Natural killer cell (primary cell): ENCODE measurements at regions not wholly inside any gene's neighbourhood (a gene's known extent, or its start where the extent isn't known, plus 50 kb on each side); places are given as distances from the start of the nearest gene placed in this dataset.

Experiments used
- ATAC-seq, 3 donors: fragments of 150-1000 bp in 2 of 3; fragments of 200-7000 bp in 1 of 3; cut with Tn5 transposase; 1 replicate in 1 of 3; 2 replicates in 2 of 3; pipeline ENCODE4 v1.10.0; 2021; ENCODE audit warnings: mild to moderate bottlenecking in 2 of 3, moderate library complexity in 2 of 3
- DNase-seq, 2 donors: peaks; one replicate each; pipeline versions ENCODE4 v3.0.0 to v3.0.0-alpha.2; 2013 to 2021; ENCODE audit warnings: mixed read lengths in 1 of 2
- H3K27ac ChIP-seq: one replicate; pipeline ENCODE4 v1.5.1; 2013; ENCODE audit warnings: mild to moderate bottlenecking, low read length
- H3K27me3 ChIP-seq: one replicate; pipeline ENCODE4 v1.6.1; 2013; ENCODE audit warnings: low read length; ENCODE audit not compliant: control insufficient read depth, insufficient read depth
- H3K36me3 ChIP-seq: one replicate; pipeline ENCODE4 v1.6.1; 2013; ENCODE audit warnings: low read length; ENCODE audit not compliant: control insufficient read depth, insufficient read depth
- H3K4me1 ChIP-seq: one replicate; pipeline ENCODE4 v1.6.1; 2013; ENCODE audit warnings: low read length; ENCODE audit not compliant: control insufficient read depth, insufficient read depth
- H3K4me3 ChIP-seq: one replicate; pipeline ENCODE4 v1.5.1; 2013; ENCODE audit warnings: low read length
- H3K9me3 ChIP-seq: one replicate; pipeline ENCODE4 v1.6.1; 2013; ENCODE audit warnings: low read length; ENCODE audit not compliant: control insufficient read depth, insufficient read depth
- H3K27ac Mint-ChIP-seq, 2 donors: one replicate each; pipeline ENCODE4 v1.8.0; 2022; ENCODE audit warnings: mild to moderate bottlenecking in 2 of 2, mixed read lengths in 2 of 2, moderate library complexity in 1 of 2
- H3K27me3 Mint-ChIP-seq, 2 donors: one replicate each; pipeline ENCODE4 v1.8.0; 2022; ENCODE audit warnings: low read depth in 2 of 2, mixed read lengths in 2 of 2
- H3K36me3 Mint-ChIP-seq: one replicate; pipeline ENCODE4 v1.8.0; 2022; ENCODE audit warnings: mixed read lengths
- H3K4me1 Mint-ChIP-seq, 2 donors: one replicate each; pipeline ENCODE4 v1.8.0; 2022; ENCODE audit warnings: mixed read lengths in 2 of 2
- H3K4me3 Mint-ChIP-seq: one replicate; pipeline ENCODE4 v1.8.0; 2022; ENCODE audit warnings: mild to moderate bottlenecking, moderate library complexity, mixed read lengths
- H3K9me3 Mint-ChIP-seq, 2 donors: one replicate each; pipeline ENCODE4 v1.8.0; 2022; ENCODE audit warnings: mixed read lengths in 2 of 2
- WGBS: methylation state at CpG from one replicate; pipeline ENCODE4 v1.1.7; 2013; ENCODE audit warnings: missing lambda C conversion rate; ENCODE audit not compliant: insufficient coverage; 5-methylcytosine and 5-hydroxymethylcytosine counted together
- intact Hi-C: fragments of 100-400 bp; cut with micrococcal nuclease; formaldehyde crosslinking; loops from one replicate; pipeline ENCODE4 v1.14.2; 2022
- TF ChIP-seq, protein P1 (sequence below): fragments of 200-600 bp; IDR thresholded peaks from one replicate; pipeline ENCODE4 v1.8.0; 2022; ENCODE audit warnings: antibody characterized with exemption

GRCh38 chr3:80010021-80010571 lies 242.3 kb upstream of the ROBO1 start:
- H3K27ac ChIP-seq, result no peak overlapping the region
- peaks cover 11 to 16% of the 10 kb centered on the region in 2 donors for H3K9me3 Mint-ChIP-seq
- WGBS, result 86% methylated on average over 1 of the region's 2 CpGs

DNA sequence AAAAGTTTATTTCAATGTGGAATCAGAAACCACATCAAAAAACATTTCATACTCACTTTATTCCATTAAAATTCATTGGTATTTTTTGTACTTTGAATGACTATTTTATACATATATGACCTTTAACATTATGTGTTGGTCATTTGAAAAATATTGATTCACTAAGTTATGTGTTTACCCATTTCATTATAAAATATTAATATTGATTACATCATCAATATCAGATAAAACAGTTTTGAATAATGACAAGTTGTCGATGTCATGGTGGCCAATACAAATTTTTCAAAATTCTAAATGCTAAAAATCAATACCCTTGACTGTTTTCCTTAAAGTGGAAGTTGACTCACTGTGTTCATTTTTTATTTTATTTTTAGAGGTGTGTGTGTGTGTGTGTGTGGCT lies 239.7 kb upstream of the ROBO1 start:
- WGBS, result no CpG with 5 or more reads among the region's 1 CpG
- no peak for ATAC-seq
- no peak overlapping the region for H3K27ac ChIP-seq

More at GRCh38 chr3:80010021-80010571, 242.3 kb upstream of the ROBO1 start:
- TF ChIP-seq, protein P1, sequence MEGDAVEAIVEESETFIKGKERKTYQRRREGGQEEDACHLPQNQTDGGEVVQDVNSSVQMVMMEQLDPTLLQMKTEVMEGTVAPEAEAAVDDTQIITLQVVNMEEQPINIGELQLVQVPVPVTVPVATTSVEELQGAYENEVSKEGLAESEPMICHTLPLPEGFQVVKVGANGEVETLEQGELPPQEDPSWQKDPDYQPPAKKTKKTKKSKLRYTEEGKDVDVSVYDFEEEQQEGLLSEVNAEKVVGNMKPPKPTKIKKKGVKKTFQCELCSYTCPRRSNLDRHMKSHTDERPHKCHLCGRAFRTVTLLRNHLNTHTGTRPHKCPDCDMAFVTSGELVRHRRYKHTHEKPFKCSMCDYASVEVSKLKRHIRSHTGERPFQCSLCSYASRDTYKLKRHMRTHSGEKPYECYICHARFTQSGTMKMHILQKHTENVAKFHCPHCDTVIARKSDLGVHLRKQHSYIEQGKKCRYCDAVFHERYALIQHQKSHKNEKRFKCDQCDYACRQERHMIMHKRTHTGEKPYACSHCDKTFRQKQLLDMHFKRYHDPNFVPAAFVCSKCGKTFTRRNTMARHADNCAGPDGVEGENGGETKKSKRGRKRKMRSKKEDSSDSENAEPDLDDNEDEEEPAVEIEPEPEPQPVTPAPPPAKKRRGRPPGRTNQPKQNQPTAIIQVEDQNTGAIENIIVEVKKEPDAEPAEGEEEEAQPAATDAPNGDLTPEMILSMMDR, result no peak
- no peaks in the 10 kb centered on the region for H3K4me1 ChIP-seq
- Mint-ChIP-seq H3K4me1 (no peaks in the 10 kb centered on the region), H3K27ac (no peak overlapping the region), H3K27me3 (no peaks in the 10 kb centered on the region), H3K36me3 (no peaks in the 10 kb centered on the region), H3K4me3 (no peak overlapping the region)
- no peak for ATAC-seq
- no peak overlapping the region for H3K4me3 ChIP-seq
- peaks cover 6% of the 10 kb centered on the region for H3K9me3 ChIP-seq
- intact Hi-C loops, result no loop called here
- H3K36me3 ChIP-seq, result no peaks in the 10 kb centered on the region
- no peak for DNase-seq
- no peaks in the 10 kb centered on the region for H3K27me3 ChIP-seq

GRCh38 chr3:80006315-80006714 lies 238.5 kb upstream of the ROBO1 start:
- no peaks in the 10 kb centered on the region for H3K27me3 Mint-ChIP-seq
- Histone ChIP-seq H3K36me3 (no peaks in the 10 kb centered on the region), H3K9me3 (peaks cover 9% of the 10 kb centered on the region), H3K27me3 (no peaks in the 10 kb centered on the region), H3K27ac (no peak overlapping the region), H3K4me1 (no peaks in the 10 kb centered on the region), H3K4me3 (no peak overlapping the region)
- H3K9me3 Mint-ChIP-seq, result peaks cover 10 to 12% of the 10 kb centered on the region in 2 donors
- H3K4me1 Mint-ChIP-seq, result no peaks in the 10 kb centered on the region
- no peak for DNase-seq
- H3K4me3 Mint-ChIP-seq, result no peak overlapping the region
- H3K27ac Mint-ChIP-seq, result no peak overlapping the region
- no peaks in the 10 kb centered on the region for H3K36me3 Mint-ChIP-seq
- TF ChIP-seq, protein P1, result no peak
- intact Hi-C loops, result no loop called here
- no peak for ATAC-seq

More for the DNA sequence above, 239.7 kb upstream of the ROBO1 start:
- Histone ChIP-seq H3K27me3 (no peaks in the 10 kb centered on the region), H3K9me3 (peaks cover 5% of the 10 kb centered on the region), H3K36me3 (no peaks in the 10 kb centered on the region), H3K4me1 (no peaks in the 10 kb centered on the region), H3K4me3 (no peak overlapping the region)
- no peak for DNase-seq
- Mint-ChIP-seq H3K4me3 (no peak overlapping the region), H3K27me3 (no peaks in the 10 kb centered on the region), H3K36me3 (no peaks in the 10 kb centered on the region), H3K4me1 (no peaks in the 10 kb centered on the region), H3K9me3 (peaks cover 13 to 14% of the 10 kb centered on the region in 2 donors), H3K27ac (no peak overlapping the region)
- TF ChIP-seq, protein P1, result no peak
- intact Hi-C loops, result no loop called here

DNA sequence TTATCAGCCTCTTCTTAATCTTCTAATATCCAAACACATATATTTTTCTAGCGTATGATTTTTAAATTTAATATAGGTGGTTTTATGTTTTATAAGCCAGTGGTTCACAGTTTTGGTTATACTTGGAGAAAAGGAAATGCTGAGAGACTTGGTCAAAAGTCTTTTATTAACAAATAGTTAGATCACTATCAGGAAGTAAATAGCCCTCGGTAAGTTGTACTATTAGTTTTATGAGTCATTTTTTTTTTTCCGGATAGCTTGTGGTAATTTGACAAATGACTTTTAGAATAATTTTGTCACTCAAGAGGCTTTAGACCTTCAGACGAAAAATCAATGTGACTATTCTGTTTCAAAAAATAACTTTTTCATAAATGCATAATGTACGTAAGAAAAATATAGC lies 232.2 kb upstream of the ROBO1 start:
- TF ChIP-seq, protein P1, result no peak
- peaks cover 7% of the 10 kb centered on the region for H3K9me3 ChIP-seq
- H3K4me3 Mint-ChIP-seq, result no peak overlapping the region
- ATAC-seq (no peak), DNase-seq (no peak)
- H3K27me3 ChIP-seq, result no peaks in the 10 kb centered on the region
- no peaks in the 10 kb centered on the region for H3K27me3 Mint-ChIP-seq
- no CpG with 5 or more reads among the region's 5 CpGs for WGBS
- no peak overlapping the region for H3K4me3 ChIP-seq
- no peaks in the 10 kb centered on the region for H3K36me3 ChIP-seq
- H3K36me3 Mint-ChIP-seq, result no peaks in the 10 kb centered on the region
- no peak overlapping the region for H3K27ac ChIP-seq
- H3K4me1 ChIP-seq, result no peaks in the 10 kb centered on the region
- intact Hi-C loops, result no loop called here
- no peak overlapping the region for H3K27ac Mint-ChIP-seq
- H3K9me3 Mint-ChIP-seq, result peaks cover 3 to 6% of the 10 kb centered on the region in 2 donors
- H3K4me1 Mint-ChIP-seq, result no peaks in the 10 kb centered on the region
